SK-N-SH (cell line): ENCODE measurements at regions not wholly inside any gene's neighbourhood (a gene's known extent, or its start where the extent isn't known, plus 50 kb on each side); places are given as distances from the start of the nearest gene placed in this dataset.

Experiments used
- MAX ChIP-seq: IDR thresholded peaks from 2 replicates; pipeline ENCODE4 v1.4.0; 2012; ENCODE audit warnings: low read depth
- USF1 ChIP-seq: IDR thresholded peaks from 2 replicates; pipeline ENCODE4 v1.4.0; 2012; ENCODE audit warnings: low read depth, borderline replicate concordance

GRCh38 chrX:113929004-113929403, 654.9 kb upstream of the HTR2C start:
- TF ChIP-seq MAX (no peak), USF1 (no peak)
